H9 (cell line): ENCODE measurements at regions not wholly inside any gene's neighbourhood (a gene's known extent, or its start where the extent isn't known, plus 50 kb on each side); places are given as distances from the start of the nearest gene placed in this dataset.

Experiments
- DNase-seq: peaks from one replicate; pipeline ENCODE4 v3.0.0-alpha.2; 2017
- H2AFZ ChIP-seq: one replicate; pipeline ENCODE4 v1.6.1; 2013; ENCODE audit warnings: mild to moderate bottlenecking, low read length, control low read depth, moderate library complexity
- H2AK5ac ChIP-seq: 2 replicates; pipeline ENCODE4 v1.6.1; 2013; ENCODE audit warnings: low read length, control low read depth, mixed read lengths; ENCODE audit not compliant: insufficient read length
- H2BK120ac ChIP-seq: one replicate; pipeline ENCODE4 v1.6.1; 2013; ENCODE audit warnings: low read depth, mild to moderate bottlenecking, low read length, control low read depth, inconsistent platforms; ENCODE audit not compliant: poor library complexity, severe bottlenecking
- H2BK12ac ChIP-seq: 2 replicates; pipeline ENCODE4 v1.6.1; 2013; ENCODE audit warnings: low read length, control low read depth, mixed read lengths, low read depth; ENCODE audit not compliant: insufficient read length
- H2BK15ac ChIP-seq: 2 replicates; pipeline ENCODE4 v1.6.1; 2013; ENCODE audit warnings: low read depth, low read length, control low read depth
- H2BK20ac ChIP-seq: one replicate; pipeline ENCODE4 v1.6.1; 2013; ENCODE audit warnings: low read depth, mild to moderate bottlenecking, low read length, control low read depth, inconsistent platforms; ENCODE audit not compliant: poor library complexity, severe bottlenecking
- H2BK5ac ChIP-seq: 2 replicates; pipeline ENCODE4 v1.6.1; 2013; ENCODE audit warnings: low read length, control low read depth, mixed read lengths; ENCODE audit not compliant: insufficient read length
- H3K14ac ChIP-seq: 2 replicates; pipeline ENCODE4 v1.6.1; 2013; ENCODE audit warnings: low read length, control low read depth; ENCODE audit not compliant: insufficient read depth
- H3K18ac ChIP-seq: 2 replicates; pipeline ENCODE4 v1.6.1; 2013; ENCODE audit warnings: low read depth, mild to moderate bottlenecking, mixed read lengths, low read length, control low read depth; ENCODE audit not compliant: insufficient read length
- H3K23ac ChIP-seq: 2 replicates; pipeline ENCODE4 v1.6.1; 2013; ENCODE audit warnings: low read length, control low read depth, mixed read lengths, low read depth; ENCODE audit not compliant: insufficient read length
- H3K23me2 ChIP-seq: 2 replicates; pipeline ENCODE4 v1.6.1; 2013; ENCODE audit warnings: low read depth, mild to moderate bottlenecking, mixed read lengths, low read length, control low read depth; ENCODE audit not compliant: insufficient read length, poor library complexity, severe bottlenecking
- H3K27ac ChIP-seq: 2 replicates; pipeline ENCODE4 v1.5.1; 2013; ENCODE audit warnings: low read length, control low read depth, mixed read lengths, low read depth; ENCODE audit not compliant: insufficient read length
- H3K27me3 ChIP-seq: 2 replicates; pipeline ENCODE4 v1.6.1; 2013; ENCODE audit warnings: low read length, control low read depth, inconsistent platforms; ENCODE audit not compliant: insufficient read depth
- H3K4ac ChIP-seq: 2 replicates; pipeline ENCODE4 v1.6.1; 2013; ENCODE audit warnings: low read depth, mild to moderate bottlenecking, control low read depth, inconsistent platforms, low read length, moderate library complexity
- H3K4me1 ChIP-seq: 2 replicates; pipeline ENCODE4 v1.6.1; 2013; ENCODE audit warnings: low read length, control low read depth, inconsistent platforms; ENCODE audit not compliant: insufficient read depth
- H3K4me2 ChIP-seq: 2 replicates; pipeline ENCODE4 v1.6.1; 2013; ENCODE audit warnings: low read length, control low read depth, mixed read lengths; ENCODE audit not compliant: insufficient read length, insufficient read depth
- H3K56ac ChIP-seq: 2 replicates; pipeline ENCODE4 v1.6.1; 2013; ENCODE audit warnings: low read depth, mild to moderate bottlenecking, mixed read lengths, low read length, control low read depth; ENCODE audit not compliant: insufficient read length
- H3K79me1 ChIP-seq: 2 replicates; pipeline ENCODE4 v1.6.1; 2013; ENCODE audit warnings: low read depth, mild to moderate bottlenecking, moderate library complexity, low read length, control low read depth, inconsistent platforms; ENCODE audit not compliant: insufficient read depth, poor library complexity, severe bottlenecking
- H3K79me2 ChIP-seq: 2 replicates; pipeline ENCODE4 v1.6.1; 2013; ENCODE audit warnings: low read length, control low read depth, inconsistent platforms; ENCODE audit not compliant: insufficient read depth
- H3K9ac ChIP-seq: 2 replicates; pipeline ENCODE4 v1.6.1; 2013; ENCODE audit warnings: low read length, control low read depth, mixed read lengths; ENCODE audit not compliant: insufficient read length; ENCODE audit errors: extremely low read depth
- H3K9me3 ChIP-seq: one replicate; pipeline ENCODE4 v1.6.1; 2013; ENCODE audit warnings: low read depth, low read length, inconsistent platforms; ENCODE audit not compliant: control insufficient read depth
- H3T11ph ChIP-seq: one replicate; pipeline ENCODE4 v1.6.1; 2013; ENCODE audit warnings: mild to moderate bottlenecking, low read length, control low read depth, inconsistent platforms
- H4K20me1 ChIP-seq: one replicate; pipeline ENCODE4 v1.6.1; 2013; ENCODE audit not compliant: control insufficient read depth, insufficient read length, insufficient read depth
- H4K5ac ChIP-seq: 2 replicates; pipeline ENCODE4 v1.6.1; 2013; ENCODE audit warnings: low read depth, mild to moderate bottlenecking, mixed read lengths, low read length, control low read depth; ENCODE audit not compliant: insufficient read length
- H4K8ac ChIP-seq: replicated peaks from 2 replicates; pipeline ENCODE4 v1.6.1; 2013; ENCODE audit warnings: low read length, control low read depth, mixed read lengths, low read depth; ENCODE audit not compliant: insufficient read length
- H4K91ac ChIP-seq: 2 replicates; pipeline ENCODE4 v1.6.1; 2013; ENCODE audit warnings: low read depth, mild to moderate bottlenecking, moderate library complexity, mixed read lengths, low read length, control low read depth; ENCODE audit not compliant: insufficient read length
- H3K27ac Mint-ChIP-seq, 3 experiments: 2 replicates in 2 of 3; 3 replicates in 1 of 3; pipeline ENCODE4 v1.8.0; 2020 to 2021; ENCODE audit warnings: mixed read lengths in 3 of 3, mild to moderate bottlenecking in 1 of 3, moderate library complexity in 1 of 3
- H3K27me3 Mint-ChIP-seq: 2 replicates; pipeline ENCODE4 v1.8.0; 2021; ENCODE audit warnings: low read depth, mild to moderate bottlenecking, moderate library complexity, mixed read lengths
- H3K36me3 Mint-ChIP-seq, 3 experiments: 2 replicates in 2 of 3; 3 replicates in 1 of 3; pipeline ENCODE4 v1.8.0; 2020 to 2021; ENCODE audit warnings: low read depth in 3 of 3, mixed read lengths in 3 of 3; ENCODE audit not compliant: insufficient read depth in 1 of 3
- H3K4me1 Mint-ChIP-seq, 2 experiments: 2 replicates each; pipeline ENCODE4 v1.8.0; 2020; ENCODE audit warnings: mixed read lengths in 2 of 2
- H3K4me3 Mint-ChIP-seq, 2 experiments: 2 replicates in 1 of 2; 3 replicates in 1 of 2; pipeline ENCODE4 v1.8.0; 2020 to 2021; ENCODE audit warnings: mild to moderate bottlenecking in 2 of 2, mixed read lengths in 2 of 2, moderate library complexity in 1 of 2
- H3K9me3 Mint-ChIP-seq, 2 experiments: 2 replicates in 1 of 2; 3 replicates in 1 of 2; pipeline ENCODE4 v1.8.0; 2020; ENCODE audit warnings: mild to moderate bottlenecking in 2 of 2, mixed read lengths in 2 of 2, moderate library complexity in 1 of 2
- CTCF ChIP-seq: fragments of 200-600 bp; sonication (generic); conservative IDR thresholded peaks from 3 replicates; pipeline ENCODE4 v1.8.0; 2021; ENCODE audit warnings: antibody characterized with exemption, mild to moderate bottlenecking
- WGBS: extraction: QIAGEN DNeasy Blood & Tissue Kit; methylation state at CpG from one replicate; pipeline ENCODE4 v1.1.7; 2013; ENCODE audit warnings: missing lambda C conversion rate, low lambda C conversion rate, mixed read lengths; ENCODE audit not compliant: insufficient read length; ENCODE audit errors: extremely low coverage; 5-methylcytosine and 5-hydroxymethylcytosine counted together

- H2AK5ac ChIP-seq, result no peak overlapping the region
- no peak overlapping the region for H3K27ac ChIP-seq
- WGBS, result no CpG with 5 or more reads among the region's 16 CpGs
- H2BK5ac ChIP-seq, result no peak overlapping the region
- H3K79me1 ChIP-seq, result no peaks in the 10 kb centered on the region
- Mint-ChIP-seq H3K4me3 (no peak overlapping the region), H3K9me3 (peaks cover 3 to 4% of the 10 kb centered on the region in 2 experiments; a peak in 2 of 5 replicates), H3K27me3 (no peaks in the 10 kb centered on the region; the same call in 1 of the 2 replicates), H3K27ac (no peak overlapping the region; a peak in 1 of 7 replicates), H3K36me3 (peaks cover 0 to 5% (median 0%) of the 10 kb centered on the region in 3 experiments; a peak in 3 of 7 replicates), H3K4me1 (no peaks in the 10 kb centered on the region; a peak in 1 of 4 replicates)
- no peaks in the 10 kb centered on the region for H3K4me1 ChIP-seq
- H3K79me2 ChIP-seq, result no peaks in the 10 kb centered on the region
- no peak overlapping the region for H2BK15ac ChIP-seq
- H3K23ac ChIP-seq, result no peak overlapping the region
- H3K9me3 ChIP-seq, result no peaks in the 10 kb centered on the region
- H3K14ac ChIP-seq, result no peak overlapping the region
- no peak overlapping the region for H3K4me2 ChIP-seq
- H4K5ac ChIP-seq, result no peak overlapping the region
- H4K8ac ChIP-seq, result no peak overlapping the region
- no peaks in the 10 kb centered on the region for H4K20me1 ChIP-seq
- no peak overlapping the region for H3K56ac ChIP-seq
- H3K4ac ChIP-seq, result no peak overlapping the region
- H4K91ac ChIP-seq, result no peak overlapping the region
- H3K27me3 ChIP-seq, result no peaks in the 10 kb centered on the region
- H3K18ac ChIP-seq, result no peak overlapping the region
- H2BK12ac ChIP-seq, result no peak overlapping the region
- no peak overlapping the region for H3T11ph ChIP-seq
- no peak overlapping the region for H3K9ac ChIP-seq
- no peak for TF ChIP-seq CTCF
- no peaks in the 10 kb centered on the region for H3K23me2 ChIP-seq
- no peak overlapping the region for H2AFZ ChIP-seq
- no peak overlapping the region for H2BK120ac ChIP-seq
- no peak for DNase-seq
- no peak overlapping the region for H2BK20ac ChIP-seq
Measured at GRCh38 chr1:244291236-244292201, 160.2 kb downstream of the ADSS2 start.
